ENCODE measurements at regions not wholly inside any gene's neighbourhood (a gene's known extent, or its start where the extent isn't known, plus 50 kb on each side); places are given as distances from the start of the nearest gene placed in this dataset.

DNA sequence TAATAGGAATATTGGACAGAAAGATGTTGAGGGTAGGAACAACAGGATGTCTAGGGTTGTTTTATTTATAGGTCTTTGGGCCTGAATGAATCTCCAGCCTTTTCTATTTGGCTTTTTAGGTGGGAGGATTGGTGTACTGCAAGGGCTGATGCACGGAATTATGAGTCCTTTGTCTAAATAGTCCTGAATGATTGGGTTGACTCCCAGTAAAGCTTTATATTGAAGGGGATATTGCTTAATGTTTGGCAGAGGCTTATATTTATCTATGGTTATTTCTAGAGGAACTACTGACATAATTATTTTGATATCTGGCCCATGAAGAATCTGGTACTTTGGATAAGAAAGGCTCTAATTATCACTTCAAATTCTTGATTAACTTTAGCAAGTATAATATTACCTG, 253.6 kb upstream of the AVPR1A start:
- TF ChIP-seq, protein P1, sequence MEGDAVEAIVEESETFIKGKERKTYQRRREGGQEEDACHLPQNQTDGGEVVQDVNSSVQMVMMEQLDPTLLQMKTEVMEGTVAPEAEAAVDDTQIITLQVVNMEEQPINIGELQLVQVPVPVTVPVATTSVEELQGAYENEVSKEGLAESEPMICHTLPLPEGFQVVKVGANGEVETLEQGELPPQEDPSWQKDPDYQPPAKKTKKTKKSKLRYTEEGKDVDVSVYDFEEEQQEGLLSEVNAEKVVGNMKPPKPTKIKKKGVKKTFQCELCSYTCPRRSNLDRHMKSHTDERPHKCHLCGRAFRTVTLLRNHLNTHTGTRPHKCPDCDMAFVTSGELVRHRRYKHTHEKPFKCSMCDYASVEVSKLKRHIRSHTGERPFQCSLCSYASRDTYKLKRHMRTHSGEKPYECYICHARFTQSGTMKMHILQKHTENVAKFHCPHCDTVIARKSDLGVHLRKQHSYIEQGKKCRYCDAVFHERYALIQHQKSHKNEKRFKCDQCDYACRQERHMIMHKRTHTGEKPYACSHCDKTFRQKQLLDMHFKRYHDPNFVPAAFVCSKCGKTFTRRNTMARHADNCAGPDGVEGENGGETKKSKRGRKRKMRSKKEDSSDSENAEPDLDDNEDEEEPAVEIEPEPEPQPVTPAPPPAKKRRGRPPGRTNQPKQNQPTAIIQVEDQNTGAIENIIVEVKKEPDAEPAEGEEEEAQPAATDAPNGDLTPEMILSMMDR (IDR thresholded peaks at IDR 0.05): no peak
- TF ChIP-seq POLR2A (IDR thresholded peaks at IDR 0.05) (no peak), EP300 (IDR thresholded peaks at IDR 0.05) (no peak)

All from suprapubic skin (tissue), 3 donors.